Tibial artery (tissue), 4 donors: ENCODE measurements at regions not wholly inside any gene's neighbourhood (a gene's known extent, or its start where the extent isn't known, plus 50 kb on each side); places are given as distances from the start of the nearest gene placed in this dataset.

ENCODE experiments used
- DNase-seq, 2 donors: peaks; one replicate each; pipeline ENCODE4 v3.0.0-alpha.2; 2019
- H3K27ac ChIP-seq, 2 donors: fragments of 200-600 bp; sonication (generic) in 1 of 2; 1 replicate in 1 of 2; 2 replicates in 1 of 2; pipeline ENCODE4 v1.5.1; 2018 to 2019; ENCODE audit warnings: mild to moderate bottlenecking in 1 of 2
- H3K27me3 ChIP-seq, 2 donors: fragments of 200-600 bp; sonication (generic) in 1 of 2; one replicate each; pipeline versions ENCODE4 v1.5.1 to v1.6.0; 2016 to 2019
- H3K36me3 ChIP-seq, 3 donors: fragments of 200-600 bp; sonication (generic) in 2 of 3; one replicate each; pipeline ENCODE4 v1.5.1; 2016 to 2019; ENCODE audit warnings: mild to moderate bottlenecking in 2 of 3
- H3K4me1 ChIP-seq, 4 donors: fragments of 200-600 bp; sonication (generic) in 2 of 4; 1 replicate in 3 of 4; 2 replicates in 1 of 4; pipeline ENCODE4 v1.5.1; 2016 to 2019
- H3K4me3 ChIP-seq, 2 donors: fragments of 200-600 bp; sonication (generic) in 1 of 2; 1 replicate in 1 of 2; 2 replicates in 1 of 2; pipeline ENCODE4 v1.5.1; 2018 to 2019; ENCODE audit warnings: mild to moderate bottlenecking in 2 of 2
- H3K9me3 ChIP-seq, 3 donors: fragments of 200-600 bp; sonication (generic) in 1 of 3; one replicate each; pipeline ENCODE4 v1.5.1; 2016 to 2019
- intact Hi-C: fragments of 100-400 bp; cut with DNase I; formaldehyde crosslinking; loops from one replicate; pipeline ENCODE4 v1.15.0; 2023; ENCODE audit warnings: low total_unique reads
- TF ChIP-seq, protein P1 (sequence below), 2 experiments: fragments of 200-600 bp in 1 of 2; fragments of 450-650 bp in 1 of 2; IDR thresholded peaks; one replicate each; pipeline ENCODE4 v1.5.1; 2017 to 2019; ENCODE audit warnings: antibody characterized with exemption in 2 of 2, mild to moderate bottlenecking in 1 of 2, moderate library complexity in 1 of 2

DNA sequence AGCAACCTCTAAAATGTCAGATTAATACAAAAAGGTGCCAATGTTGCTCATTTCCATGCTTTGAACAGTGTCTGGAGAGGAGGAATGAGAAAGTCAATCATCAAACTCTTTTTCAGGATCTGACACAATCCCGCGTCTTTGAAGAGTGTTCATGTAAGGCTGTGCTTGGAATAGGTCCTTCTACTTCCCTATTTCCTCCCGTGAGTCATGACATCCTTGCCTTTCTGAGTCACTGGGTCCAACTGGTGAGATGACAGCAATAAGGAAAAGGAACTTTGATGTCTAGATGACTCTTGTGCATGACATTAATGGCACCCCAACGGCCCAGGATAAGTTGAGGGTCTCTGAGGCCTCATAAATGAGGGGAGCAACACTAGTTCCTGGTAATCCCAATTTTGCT, 109.0 kb upstream of the CELF4 start:
- Histone ChIP-seq H3K36me3 (no peaks in the 10 kb centered on the region), H3K27ac (no peak overlapping the region), H3K27me3 (no peaks in the 10 kb centered on the region), H3K4me3 (no peak overlapping the region), H3K9me3 (peaks cover 0 to 8% (median 0%) of the 10 kb centered on the region in 3 donors), H3K4me1 (no peaks in the 10 kb centered on the region)
- intact Hi-C loops, result no loop called here
- DNase-seq, result no peak
- TF ChIP-seq, protein P1, sequence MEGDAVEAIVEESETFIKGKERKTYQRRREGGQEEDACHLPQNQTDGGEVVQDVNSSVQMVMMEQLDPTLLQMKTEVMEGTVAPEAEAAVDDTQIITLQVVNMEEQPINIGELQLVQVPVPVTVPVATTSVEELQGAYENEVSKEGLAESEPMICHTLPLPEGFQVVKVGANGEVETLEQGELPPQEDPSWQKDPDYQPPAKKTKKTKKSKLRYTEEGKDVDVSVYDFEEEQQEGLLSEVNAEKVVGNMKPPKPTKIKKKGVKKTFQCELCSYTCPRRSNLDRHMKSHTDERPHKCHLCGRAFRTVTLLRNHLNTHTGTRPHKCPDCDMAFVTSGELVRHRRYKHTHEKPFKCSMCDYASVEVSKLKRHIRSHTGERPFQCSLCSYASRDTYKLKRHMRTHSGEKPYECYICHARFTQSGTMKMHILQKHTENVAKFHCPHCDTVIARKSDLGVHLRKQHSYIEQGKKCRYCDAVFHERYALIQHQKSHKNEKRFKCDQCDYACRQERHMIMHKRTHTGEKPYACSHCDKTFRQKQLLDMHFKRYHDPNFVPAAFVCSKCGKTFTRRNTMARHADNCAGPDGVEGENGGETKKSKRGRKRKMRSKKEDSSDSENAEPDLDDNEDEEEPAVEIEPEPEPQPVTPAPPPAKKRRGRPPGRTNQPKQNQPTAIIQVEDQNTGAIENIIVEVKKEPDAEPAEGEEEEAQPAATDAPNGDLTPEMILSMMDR (IDR thresholded peaks at IDR 0.05), result no peak

- Histone ChIP-seq H3K9me3 (peaks cover 0 to 8% (median 0%) of the 10 kb centered on the region in 3 donors), H3K4me3 (no peak overlapping the region), H3K4me1 (no peaks in the 10 kb centered on the region), H3K27ac (no peak overlapping the region), H3K27me3 (no peaks in the 10 kb centered on the region), H3K36me3 (no peaks in the 10 kb centered on the region)
- TF ChIP-seq, protein P1 (IDR thresholded peaks at IDR 0.05), result no peak
- no peak for DNase-seq
- intact Hi-C loops, result no loop called here
Observed at GRCh38 chr18:37673671-37674070, 108.1 kb upstream of the CELF4 start.

GRCh38 chr18:37672932-37673595, 107.5 kb upstream of the CELF4 start:
- intact Hi-C loops, result no loop called here
- H3K9me3 ChIP-seq, result peaks cover 0 to 8% (median 0%) of the 10 kb centered on the region in 3 donors
- H3K36me3 ChIP-seq, result no peaks in the 10 kb centered on the region
- no peak overlapping the region for H3K27ac ChIP-seq
- TF ChIP-seq, protein P1 (IDR thresholded peaks at IDR 0.05), result no peak
- no peaks in the 10 kb centered on the region for H3K27me3 ChIP-seq
- H3K4me1 ChIP-seq, result no peaks in the 10 kb centered on the region
- no peak for DNase-seq
- no peak overlapping the region for H3K4me3 ChIP-seq

DNA sequence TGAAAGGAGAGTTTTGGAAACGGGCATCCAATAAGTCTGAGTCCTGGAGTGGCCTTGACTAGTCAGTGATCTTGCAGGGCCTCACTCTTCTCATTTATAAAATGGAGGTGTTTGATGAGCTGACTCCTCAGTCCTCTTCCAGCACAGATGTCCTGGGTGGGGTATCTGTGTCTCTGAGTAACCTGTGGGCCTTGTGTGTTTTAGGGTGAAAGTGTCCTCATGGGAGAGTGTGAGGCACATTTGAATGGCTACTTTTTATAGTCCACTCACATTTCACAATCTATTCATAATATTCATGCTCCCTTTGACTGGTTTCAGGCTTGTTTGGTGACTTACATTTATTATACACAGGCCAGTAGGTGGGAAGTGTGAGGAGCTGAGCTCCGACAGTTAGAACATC, 106.4 kb upstream of the CELF4 start:
- TF ChIP-seq, protein P1 (IDR thresholded peaks at IDR 0.05), result no peak
- Histone ChIP-seq H3K27me3 (no peaks in the 10 kb centered on the region), H3K4me3 (no peak overlapping the region), H3K36me3 (no peaks in the 10 kb centered on the region), H3K9me3 (peaks cover 0 to 8% (median 0%) of the 10 kb centered on the region in 3 donors), H3K4me1 (no peaks in the 10 kb centered on the region), H3K27ac (no peak overlapping the region)
- intact Hi-C loops, result no loop called here
- DNase-seq, result no peak

- Histone ChIP-seq H3K4me1 (no peaks in the 10 kb centered on the region), H3K27me3 (no peaks in the 10 kb centered on the region), H3K27ac (no peak overlapping the region), H3K36me3 (no peaks in the 10 kb centered on the region), H3K9me3 (peaks cover 0 to 8% (median 0%) of the 10 kb centered on the region in 3 donors), H3K4me3 (no peak overlapping the region)
- intact Hi-C loops, result no loop called here
- TF ChIP-seq, protein P1 (IDR thresholded peaks at IDR 0.05), result no peak
- DNase-seq, result no peak
Observed at GRCh38 chr18:37671530-37671929, 105.9 kb upstream of the CELF4 start.
